Skin epidermis (tissue), 12 donors: ENCODE measurements at regions not wholly inside any gene's neighbourhood (a gene's known extent, or its start where the extent isn't known, plus 50 kb on each side); places are given as distances from the start of the nearest gene placed in this dataset.
"Not testable (repeated sequence)": the region's sequence is repeated elsewhere in the genome, so short reads cannot be mapped to it uniquely, and the experiment has no call there.

Experiments
- H3K27ac ChIP-seq, 21 experiments: fragments of 200-600 bp; sonication (generic) in 11 of 21; one replicate each; pipeline ENCODE4 v1.5.0; 2020; ENCODE audit warnings: mild to moderate bottlenecking in 3 of 21, inconsistent platforms in 2 of 21, moderate library complexity in 2 of 21
- H3K4me3 ChIP-seq, 7 experiments: fragments of 200-600 bp; sonication (generic) in 2 of 7; one replicate each; pipeline ENCODE4 v1.5.0; 2020; ENCODE audit warnings: inconsistent platforms in 2 of 7, mild to moderate bottlenecking in 2 of 7, moderate library complexity in 1 of 7

DNA sequence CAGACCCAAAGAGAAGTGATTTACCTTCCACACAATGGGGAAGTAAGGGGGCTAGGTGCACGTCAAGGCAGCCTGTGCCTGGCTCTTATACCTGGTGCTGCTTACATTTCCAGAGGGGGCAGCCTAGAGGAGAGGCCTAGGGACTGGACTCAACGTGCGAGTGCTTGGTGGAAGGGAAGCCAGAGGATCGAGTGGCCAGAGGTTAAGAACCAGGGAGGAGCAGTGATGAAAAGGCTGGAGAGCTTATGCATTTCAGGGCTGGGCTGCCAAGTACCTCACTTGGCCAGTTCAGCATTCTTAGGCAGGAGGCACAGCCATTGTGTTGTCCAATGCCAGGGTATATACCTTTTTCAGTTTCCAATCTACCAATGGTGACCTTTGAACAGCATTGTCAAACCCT, 77.4 kb downstream of the LAT start:
- not testable (repeated sequence) for H3K4me3 ChIP-seq, H3K27ac ChIP-seq

DNA sequence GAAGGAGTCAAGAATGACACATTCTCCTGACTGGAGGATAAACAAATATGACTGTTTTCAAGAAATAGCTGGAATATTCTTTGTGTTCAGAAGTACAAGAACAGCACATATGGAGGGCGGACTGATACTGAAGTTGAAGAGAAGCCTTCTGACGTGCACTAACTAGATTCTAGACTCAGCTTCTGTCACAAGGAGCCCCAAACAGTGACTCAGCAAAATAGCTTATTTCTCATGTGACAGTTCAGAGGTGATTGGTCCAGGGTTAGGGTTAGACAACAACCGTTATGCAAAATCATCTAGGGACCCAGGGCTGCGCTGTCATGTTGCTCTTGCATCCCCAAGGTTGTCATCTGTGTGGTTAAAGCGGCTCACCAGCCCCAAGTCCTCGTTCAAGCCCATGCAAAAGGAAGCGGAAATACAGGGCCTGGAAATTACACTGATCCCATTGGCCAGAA, 76.6 kb downstream of the LAT start:
- H3K4me3 ChIP-seq, H3K27ac ChIP-seq: not testable (repeated sequence)

DNA sequence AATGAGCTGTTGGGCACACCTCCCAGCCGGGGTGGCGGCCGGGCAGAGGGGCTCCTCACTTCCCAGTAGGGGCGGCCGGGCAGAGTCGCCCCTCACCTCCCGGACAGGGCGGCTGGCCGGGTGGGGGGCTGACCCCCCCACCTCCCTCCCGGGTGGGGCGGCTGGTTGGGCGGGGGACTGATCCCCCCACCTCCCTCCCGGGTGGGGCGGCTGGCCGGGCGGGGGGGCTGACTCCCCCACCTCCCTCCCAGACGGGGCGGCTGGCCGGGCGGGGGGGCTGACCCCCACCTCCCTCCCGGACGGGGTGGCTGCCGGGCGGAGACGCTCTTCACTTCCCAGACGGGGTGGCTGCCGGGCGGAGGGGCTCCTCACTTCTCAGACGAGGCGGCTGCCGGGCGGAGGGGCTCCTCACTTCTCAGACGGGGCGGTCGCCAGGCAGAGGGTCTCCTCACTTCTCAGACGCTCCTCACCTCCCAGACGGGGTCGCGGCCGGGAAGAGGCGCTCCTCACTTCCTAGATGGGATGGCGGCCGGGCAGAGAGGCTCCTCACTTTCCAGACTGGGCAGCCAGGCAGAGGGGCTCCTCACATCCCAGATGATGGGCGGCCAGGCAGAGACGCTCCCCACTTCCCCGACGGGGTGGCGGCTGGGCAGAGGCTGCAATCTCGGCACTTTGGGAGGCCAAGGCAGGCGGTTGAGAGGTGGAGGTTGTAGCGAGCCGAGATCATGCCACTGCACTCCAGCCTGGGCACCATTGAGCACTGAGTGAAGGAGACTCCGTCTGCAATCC, 75.4 kb downstream of the LAT start:
- H3K27ac ChIP-seq, H3K4me3 ChIP-seq: not testable (repeated sequence)

DNA sequence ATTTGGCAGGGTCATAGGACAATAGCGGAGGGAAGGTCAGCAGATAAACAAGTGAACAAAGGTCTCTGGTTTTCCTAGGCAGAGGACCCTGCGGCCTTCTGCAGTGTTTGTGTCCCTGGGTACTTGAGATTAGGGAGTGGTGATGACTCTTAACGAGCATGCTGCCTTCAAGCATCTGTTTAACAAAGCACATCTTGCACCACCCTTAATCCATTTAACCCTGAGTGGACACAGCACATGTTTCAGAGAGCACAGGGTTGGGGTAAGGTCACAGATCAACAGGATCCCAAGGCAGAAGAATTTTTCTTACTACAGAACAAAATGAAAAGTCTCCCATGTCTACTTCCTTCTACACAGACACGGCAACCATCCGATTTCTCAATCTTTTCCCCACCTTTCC, 74.7 kb downstream of the LAT start:
- H3K27ac ChIP-seq, H3K4me3 ChIP-seq: not testable (repeated sequence)
